Ectodermal cell (in vitro differentiated cells): ENCODE measurements at regions not wholly inside any gene's neighbourhood (a gene's known extent, or its start where the extent isn't known, plus 50 kb on each side); places are given as distances from the start of the nearest gene placed in this dataset.

Source experiments
- H3K27ac ChIP-seq: 2 replicates; pipeline ENCODE4 v1.7.0; 2013; ENCODE audit warnings: mild to moderate bottlenecking, low read depth, low read length; ENCODE audit not compliant: insufficient read depth, poor library complexity, severe bottlenecking
- H3K27me3 ChIP-seq: 2 replicates; pipeline ENCODE4 v1.7.0; 2013; ENCODE audit warnings: mild to moderate bottlenecking, low read length; ENCODE audit not compliant: insufficient read depth, control insufficient read depth, poor library complexity, severe bottlenecking
- H3K36me3 ChIP-seq: one replicate; pipeline ENCODE4 v1.7.0; 2013; ENCODE audit warnings: low read length; ENCODE audit not compliant: control insufficient read depth, insufficient read depth
- H3K4me1 ChIP-seq: one replicate; pipeline ENCODE4 v1.7.0; 2013; ENCODE audit warnings: low read length; ENCODE audit not compliant: control insufficient read depth, insufficient read depth
- H3K4me3 ChIP-seq: 2 replicates; pipeline ENCODE4 v1.7.0; 2013; ENCODE audit warnings: low read depth, low read length, control low read depth; ENCODE audit not compliant: insufficient read depth
- H3K9me3 ChIP-seq: 2 replicates; pipeline ENCODE4 v1.7.0; 2013; ENCODE audit warnings: mild to moderate bottlenecking, low read length, moderate library complexity; ENCODE audit not compliant: control insufficient read depth
- WGBS, 2 experiments: methylation state at CpG; one replicate each; pipeline ENCODE4 v1.1.7; 2013; ENCODE audit warnings: missing lambda C conversion rate in 2 of 2; 5-methylcytosine and 5-hydroxymethylcytosine counted together

DNA sequence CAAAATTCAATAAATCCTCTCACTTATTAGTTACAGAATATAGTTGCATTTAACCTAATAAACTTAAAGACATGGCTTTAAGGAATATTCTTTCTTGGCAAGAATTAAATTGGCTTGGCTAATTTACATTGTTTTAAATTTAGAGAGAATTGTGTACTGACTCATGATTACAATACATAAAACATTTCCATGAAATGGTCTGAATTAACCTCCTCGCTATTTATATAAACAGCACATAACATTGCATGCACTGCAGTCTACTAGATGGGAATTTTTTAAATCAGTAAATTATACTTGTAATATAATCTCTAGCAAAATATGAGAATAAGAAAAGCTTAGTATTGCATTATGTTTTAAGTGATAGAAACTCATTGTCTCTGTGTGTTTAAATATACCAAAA, 268.9 kb downstream of the SHOX2 start:
- WGBS, 2 experiments, result no CpG with 5 or more reads among the region's 1 CpG
- Histone ChIP-seq H3K27me3 (no peaks in the 10 kb centered on the region), H3K36me3 (no peaks in the 10 kb centered on the region), H3K4me3 (no peak overlapping the region), H3K4me1 (no peaks in the 10 kb centered on the region), H3K9me3 (no peaks in the 10 kb centered on the region), H3K27ac (no peak overlapping the region)

DNA sequence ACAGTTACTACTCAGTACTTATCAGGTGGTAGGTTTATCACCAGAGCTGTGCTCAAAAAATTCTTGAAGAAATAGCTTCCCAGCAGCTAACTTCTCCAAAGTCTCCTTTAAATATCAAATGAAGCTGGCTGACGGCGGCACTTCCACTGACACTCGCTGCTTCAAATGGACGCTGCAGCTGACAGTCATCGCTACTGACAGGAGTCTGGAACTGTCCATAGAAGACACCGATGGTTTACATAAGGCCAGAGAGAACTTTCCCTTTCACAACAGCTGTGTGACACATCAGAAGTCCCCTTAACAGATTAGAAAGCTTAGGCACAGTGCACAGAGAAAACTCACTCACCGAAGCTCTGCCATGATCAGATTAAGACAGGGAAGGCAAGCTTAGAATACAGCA, 270.2 kb downstream of the SHOX2 start:
- 90 to 94% methylated on average over 7 of the region's 7 CpGs for WGBS, 2 experiments
- Histone ChIP-seq H3K27me3 (no peaks in the 10 kb centered on the region), H3K9me3 (no peaks in the 10 kb centered on the region), H3K27ac (no peak overlapping the region), H3K36me3 (no peaks in the 10 kb centered on the region), H3K4me1 (no peaks in the 10 kb centered on the region), H3K4me3 (no peak overlapping the region)

DNA sequence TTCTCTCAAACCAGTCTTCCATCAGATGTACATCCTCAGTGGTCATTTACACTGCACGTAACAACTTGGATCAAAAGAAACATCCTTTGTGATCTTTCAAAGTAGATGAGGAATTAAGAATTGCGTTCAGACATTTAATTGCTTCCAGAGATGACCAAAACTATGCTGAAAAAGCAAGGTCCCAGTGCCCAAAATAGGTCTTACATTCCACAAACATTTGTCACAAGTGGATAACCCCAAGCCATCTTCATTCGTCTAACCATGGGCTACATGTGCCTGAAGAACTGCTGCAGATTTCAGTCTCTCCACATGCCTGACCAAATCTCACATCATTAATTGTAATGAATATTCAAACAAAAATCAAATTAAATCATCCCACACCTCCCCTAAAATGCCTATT, 273.6 kb downstream of the SHOX2 start:
- H3K27me3 ChIP-seq, result no peaks in the 10 kb centered on the region
- H3K4me3 ChIP-seq, result no peak overlapping the region
- 93 to 94% methylated on average over 3 of the region's 3 CpGs for WGBS, 2 experiments
- H3K27ac ChIP-seq, result no peak overlapping the region
- no peaks in the 10 kb centered on the region for H3K9me3 ChIP-seq
- H3K36me3 ChIP-seq, result no peaks in the 10 kb centered on the region
- no peaks in the 10 kb centered on the region for H3K4me1 ChIP-seq

DNA sequence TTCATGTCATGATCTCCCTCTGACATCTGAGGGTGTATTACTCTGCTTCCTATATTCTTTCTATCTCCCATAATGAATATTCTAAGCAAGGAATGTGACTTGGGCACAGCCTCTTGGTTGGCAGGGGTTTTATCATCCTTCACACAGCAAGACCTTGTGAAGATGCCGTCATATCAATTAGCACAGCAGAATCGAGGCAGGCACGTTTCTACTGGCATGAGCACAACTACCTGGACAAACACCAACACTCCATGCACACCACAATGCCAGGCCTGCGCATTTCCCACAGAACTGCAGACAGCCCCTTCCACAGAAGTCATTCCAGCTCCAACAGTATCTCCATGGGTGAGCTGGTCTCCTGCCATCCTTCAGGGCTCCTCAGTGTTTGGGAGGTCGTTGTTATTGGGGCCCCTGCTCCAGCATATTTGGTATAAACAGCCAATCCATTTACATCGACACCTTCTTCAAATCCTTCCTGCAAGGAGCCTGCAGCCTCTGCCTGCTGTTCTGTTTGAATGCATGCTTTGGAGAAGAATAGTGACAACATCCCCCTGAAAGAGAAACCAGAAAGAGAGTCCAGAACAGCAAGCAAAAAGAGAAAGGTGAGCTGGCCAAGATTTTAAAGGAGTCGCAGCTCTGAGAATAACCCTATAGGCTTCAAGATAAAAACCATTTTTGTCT, 275.5 kb downstream of the SHOX2 start:
- no peaks in the 10 kb centered on the region for H3K27me3 ChIP-seq
- no peaks in the 10 kb centered on the region for H3K9me3 ChIP-seq
- no peaks in the 10 kb centered on the region for H3K4me1 ChIP-seq
- 59 to 66% methylated on average over 7 of the region's 7 CpGs for WGBS, 2 experiments
- H3K27ac ChIP-seq, result no peak overlapping the region
- H3K4me3 ChIP-seq, result no peak overlapping the region
- no peaks in the 10 kb centered on the region for H3K36me3 ChIP-seq

DNA sequence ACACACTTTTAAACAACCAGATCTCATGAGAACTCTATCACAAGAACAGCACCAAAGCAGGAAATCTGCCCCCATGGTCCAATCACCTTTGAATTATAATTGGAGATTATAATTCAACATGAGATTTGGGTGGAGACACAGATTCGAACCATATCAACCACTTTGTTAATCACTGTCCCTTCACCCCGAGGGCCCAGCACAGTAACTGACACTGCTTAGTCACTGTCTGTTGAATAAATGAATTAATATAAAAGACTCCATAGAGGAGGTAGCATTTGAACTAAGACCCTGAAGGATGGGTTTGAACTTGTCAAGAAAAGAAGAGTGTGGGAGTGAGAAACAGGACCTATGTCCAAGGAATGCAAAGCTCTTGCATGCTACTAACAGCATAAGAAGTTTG, 276.4 kb downstream of the SHOX2 start:
- no peak overlapping the region for H3K4me3 ChIP-seq
- 100% methylated on average over 1 to 2 of the region's 2 CpGs for WGBS, 2 experiments

DNA sequence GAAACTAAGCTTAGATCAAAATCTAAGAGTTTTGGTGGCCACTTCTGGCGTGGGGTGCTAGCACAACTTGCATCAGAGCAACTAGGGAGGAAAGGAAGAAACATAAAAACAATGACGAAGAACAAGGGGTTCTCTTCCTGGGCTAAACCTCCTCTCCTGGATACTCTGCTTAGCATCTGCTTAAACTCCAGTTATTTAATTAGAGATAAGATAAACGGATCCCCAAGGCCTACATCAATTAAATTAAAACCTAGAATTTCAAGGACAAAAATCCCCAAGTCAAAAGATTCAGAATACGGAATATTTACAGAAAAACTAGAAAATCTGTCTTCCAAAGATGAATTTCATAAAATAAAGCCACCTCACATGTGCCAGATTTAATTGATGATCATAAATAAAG, 281.9 kb downstream of the SHOX2 start:
- Histone ChIP-seq H3K4me3 (no peak overlapping the region), H3K36me3 (no peaks in the 10 kb centered on the region), H3K27me3 (no peaks in the 10 kb centered on the region), H3K27ac (no peak overlapping the region), H3K9me3 (no peaks in the 10 kb centered on the region), H3K4me1 (no peaks in the 10 kb centered on the region)
- WGBS, 2 experiments, result 82 to 93% methylated on average over 4 of the region's 4 CpGs

More for the DNA sequence above, 276.4 kb downstream of the SHOX2 start:
- Histone ChIP-seq H3K4me1 (no peaks in the 10 kb centered on the region), H3K27me3 (no peaks in the 10 kb centered on the region), H3K36me3 (no peaks in the 10 kb centered on the region), H3K27ac (no peak overlapping the region), H3K9me3 (no peaks in the 10 kb centered on the region)

DNA sequence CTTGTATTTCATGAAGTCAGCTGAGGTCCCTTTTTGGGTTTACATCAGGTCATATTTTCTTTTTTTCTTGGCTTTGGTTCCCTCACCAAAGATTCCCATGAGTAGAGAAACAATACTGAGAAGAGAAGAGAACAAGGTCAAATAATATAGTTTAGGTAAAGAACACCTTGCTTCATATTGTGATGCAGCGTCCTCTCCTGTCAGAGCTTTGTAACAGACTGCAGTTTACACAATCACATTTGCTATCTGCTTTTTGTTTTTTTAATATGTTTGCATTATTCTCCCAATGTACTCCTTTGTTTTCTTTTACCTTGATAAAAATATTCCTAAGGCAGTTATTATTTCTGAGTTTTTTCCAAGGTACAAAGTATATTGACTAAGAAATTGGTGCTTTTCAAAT, 283.2 kb downstream of the SHOX2 start:
- Histone ChIP-seq H3K4me3 (no peak overlapping the region), H3K27me3 (no peaks in the 10 kb centered on the region), H3K9me3 (no peaks in the 10 kb centered on the region), H3K36me3 (no peaks in the 10 kb centered on the region), H3K27ac (no peak overlapping the region), H3K4me1 (no peaks in the 10 kb centered on the region)
- WGBS, 2 experiments, result 83 to 100% methylated on average over 1 of the region's 1 CpG

DNA sequence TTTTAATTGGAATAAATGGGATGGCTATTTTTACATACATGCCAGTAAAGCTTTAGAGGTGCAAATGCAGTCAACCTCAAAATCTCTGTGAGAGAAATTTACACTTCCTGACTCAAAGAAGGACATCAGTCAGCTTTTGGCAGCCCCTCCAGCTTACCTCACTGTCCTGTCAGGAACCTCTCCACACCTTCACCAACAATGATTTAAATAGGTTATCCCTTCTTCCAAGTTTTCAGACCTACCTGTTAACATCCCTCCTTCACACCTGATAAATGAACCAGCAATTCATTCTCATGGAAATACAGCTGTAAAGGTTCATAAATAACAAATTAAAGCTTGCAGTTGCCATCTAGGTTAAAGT, 286.1 kb downstream of the SHOX2 start:
- Histone ChIP-seq H3K27ac (no peak overlapping the region), H3K36me3 (no peaks in the 10 kb centered on the region), H3K9me3 (no peaks in the 10 kb centered on the region), H3K4me1 (no peaks in the 10 kb centered on the region), H3K27me3 (no peaks in the 10 kb centered on the region), H3K4me3 (no peak overlapping the region)

DNA sequence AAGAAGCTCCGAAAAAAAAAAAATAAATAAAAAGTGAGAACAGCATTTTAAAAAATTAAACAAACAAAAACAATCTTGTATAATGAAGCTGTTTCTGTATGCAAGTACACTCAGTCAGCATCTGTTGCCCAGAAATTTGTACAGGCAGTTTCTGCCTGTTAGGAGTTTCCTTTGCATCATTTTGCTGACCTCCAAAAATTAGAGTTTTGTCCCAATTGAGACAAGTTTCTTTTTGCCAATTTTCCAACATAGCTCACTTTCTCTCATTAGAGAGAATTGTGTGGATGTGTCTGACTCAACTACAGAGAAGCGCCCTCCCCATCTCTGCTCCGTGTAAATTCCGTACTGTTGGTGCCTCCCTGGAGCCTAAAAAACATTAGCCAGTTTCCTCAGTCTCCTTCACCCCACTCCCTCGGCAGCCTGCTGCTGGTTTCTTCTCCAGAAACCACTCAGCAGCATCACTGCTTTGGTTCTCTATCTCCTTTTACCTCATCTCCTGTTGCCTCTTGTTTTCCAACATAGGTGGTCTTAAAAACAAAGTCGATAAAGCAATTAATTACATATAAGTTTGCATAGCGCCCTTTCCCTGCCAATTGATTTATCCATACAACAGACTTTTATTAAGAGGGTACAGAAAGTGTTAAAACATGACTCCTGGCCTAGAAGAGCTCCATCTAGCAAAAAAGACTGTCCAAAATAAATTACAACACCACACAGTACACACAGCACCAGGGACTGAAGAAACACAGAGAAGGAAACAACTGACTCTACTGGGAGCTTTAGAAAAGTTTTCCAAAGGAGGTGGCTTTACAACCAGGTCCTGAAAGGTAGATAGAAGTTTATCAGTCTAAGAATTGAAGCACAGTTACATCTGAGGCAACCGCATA, 286.7 kb downstream of the SHOX2 start:
- Histone ChIP-seq H3K9me3 (no peaks in the 10 kb centered on the region), H3K36me3 (no peaks in the 10 kb centered on the region), H3K27ac (no peak overlapping the region), H3K27me3 (no peaks in the 10 kb centered on the region), H3K4me3 (no peak overlapping the region), H3K4me1 (no peaks in the 10 kb centered on the region)
- WGBS, 2 experiments, result 55 to 57% methylated on average over 6 to 7 of the region's 8 CpGs

DNA sequence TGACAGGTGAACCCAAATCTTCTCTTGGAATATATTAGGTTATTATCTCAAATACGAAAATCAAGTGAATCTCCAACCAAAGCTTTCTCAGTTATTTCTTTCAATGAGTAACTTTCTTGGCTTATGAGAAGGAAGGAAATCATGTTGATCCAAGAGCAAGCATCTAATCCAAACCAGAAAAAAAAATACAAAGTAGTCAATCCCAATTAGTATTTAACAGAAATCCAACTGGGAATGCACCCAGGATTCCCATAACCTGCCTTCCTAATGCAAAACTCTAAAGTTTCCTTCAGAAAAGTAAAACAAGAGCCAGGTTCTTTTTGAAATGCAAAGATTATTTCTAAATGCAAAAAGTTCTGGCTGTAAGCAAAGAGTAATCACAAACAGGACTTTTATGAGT, 289.3 kb downstream of the SHOX2 start:
- WGBS, 2 experiments, result 83% methylated on average over 1 of the region's 1 CpG; no CpG with 5 or more reads in 1 of the 2 experiments
- no peak overlapping the region for H3K4me3 ChIP-seq
- H3K9me3 ChIP-seq, result no peaks in the 10 kb centered on the region
- no peaks in the 10 kb centered on the region for H3K27me3 ChIP-seq
- no peaks in the 10 kb centered on the region for H3K4me1 ChIP-seq
- no peak overlapping the region for H3K27ac ChIP-seq
- H3K36me3 ChIP-seq, result no peaks in the 10 kb centered on the region
